ENCODE measurements at regions not wholly inside any gene's neighbourhood (a gene's known extent, or its start where the extent isn't known, plus 50 kb on each side); places are given as distances from the start of the nearest gene placed in this dataset.

DNA sequence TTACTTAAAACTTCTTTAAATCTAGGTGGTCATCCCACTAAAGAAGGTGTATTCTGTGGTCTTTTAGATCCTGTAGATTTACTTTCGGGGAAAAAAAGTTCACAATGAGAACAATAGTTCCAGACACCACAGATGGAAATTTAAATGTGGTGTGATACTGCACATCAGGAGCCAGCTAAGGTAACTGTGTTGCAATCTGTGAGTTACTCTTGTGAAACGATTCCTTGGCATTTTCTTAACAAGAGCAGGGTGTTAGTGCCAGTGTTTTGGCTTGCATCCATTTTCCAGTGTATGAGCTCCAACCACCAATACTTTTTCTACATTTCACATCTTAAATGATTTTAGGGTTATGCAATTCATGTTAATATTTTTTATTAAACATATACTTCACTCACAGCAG is 674.5 kb downstream of the CETN3 start:
- CTCF ChIA-PET (ENCODE audit: partially characterized antibody): no interaction called here
- no peak overlapping the region for H3K4me2 ChIP-seq (ENCODE audit: insufficient read depth in 1 of 2, low read depth in 2 of 2, low read length in 2 of 2)
- POLR2A ChIA-PET (ENCODE audit: partially characterized antibody): no interaction called here
- H4K8ac ChIP-seq (ENCODE audit: extremely low read depth, insufficient read depth, low read length): no peak overlapping the region
- no peak overlapping the region for H4K91ac ChIP-seq (replicated peaks; ENCODE audit: insufficient read length, low read length)
- H3K79me1 ChIP-seq (ENCODE audit: low read depth, low read length): no peaks in the 10 kb centered on the region
- H3K9ac ChIP-seq (replicated peaks in 1 of 4; ENCODE audit: extremely low read depth in 1 of 4, low read depth in 3 of 4, low read length in 3 of 4): no peak overlapping the region
- no peak overlapping the region for H3K4me3 ChIP-seq (ENCODE audit: extremely low read depth in 1 of 4, insufficient read depth in 2 of 4, low read depth in 3 of 4, low read length in 4 of 4)
- no peak overlapping the region for H3K23ac ChIP-seq (ENCODE audit: insufficient read length)
- H3K4me1 ChIP-seq (replicated peaks in 1 of 4; ENCODE audit: control insufficient read depth in 3 of 4, insufficient read depth in 4 of 4, low read length in 3 of 4): no peaks in the 10 kb centered on the region
- no peak for FAIRE-seq
- H2AK5ac ChIP-seq (ENCODE audit: low read depth, low read length): no peak overlapping the region
- H3K27ac ChIP-seq (ENCODE audit: low read depth, low read length): no peak overlapping the region
- H4K5ac ChIP-seq (ENCODE audit: insufficient read length, low read depth, low read length): no peak overlapping the region
- H2BK12ac ChIP-seq (ENCODE audit: low read depth, low read length): no peak overlapping the region
- no peak overlapping the region for H2BK15ac ChIP-seq (ENCODE audit: low read length)
- H3K4ac ChIP-seq (replicated peaks; ENCODE audit: insufficient read length, low read depth, low read length): no peak overlapping the region
- TF ChIP-seq CEBPB (IDR thresholded peaks at IDR 0.05; ENCODE audit: low read depth, low read length): peak; percentile 66
- no peak for TF ChIP-seq GABPA (IDR thresholded peaks at IDR 0.05; ENCODE audit: borderline replicate concordance, insufficient read depth, low read length)
- no peak for TF ChIP-seq TAF1 (IDR thresholded peaks at IDR 0.05; ENCODE audit: low read depth, low read length)
- TF ChIP-seq, protein P1, sequence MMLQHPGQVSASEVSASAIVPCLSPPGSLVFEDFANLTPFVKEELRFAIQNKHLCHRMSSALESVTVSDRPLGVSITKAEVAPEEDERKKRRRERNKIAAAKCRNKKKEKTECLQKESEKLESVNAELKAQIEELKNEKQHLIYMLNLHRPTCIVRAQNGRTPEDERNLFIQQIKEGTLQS (IDR thresholded peaks at IDR 0.05; ENCODE audit: insufficient read depth, low read depth, low read length): no peak
- no peak for DNase-seq (ENCODE audit: low read depth in 1 of 2, low spot score in 2 of 2)
- no peaks in the 10 kb centered on the region for H3K27me3 ChIP-seq (replicated peaks in 1 of 4; ENCODE audit: control insufficient read depth in 3 of 4, extremely low read depth in 1 of 4, insufficient read depth in 3 of 4, low read length in 3 of 4)
- no peak overlapping the region for H3K18ac ChIP-seq (ENCODE audit: extremely low read depth, low read length)
- WGBS, 2 experiments (ENCODE audit: extremely low coverage in 1 of 2, insufficient coverage in 1 of 2, insufficient read length in 1 of 2, insufficient replicate concordance in 2 of 2, low coverage in 1 of 2, low lambda C conversion rate in 2 of 2, missing lambda C conversion rate in 1 of 2): 80% methylated on average over 2 of the region's 2 CpGs; no CpG with 5 or more reads in 1 of the 2 experiments
- H3K23me2 ChIP-seq (ENCODE audit: low read depth, low read length): no peaks in the 10 kb centered on the region
- H3K9me3 ChIP-seq (ENCODE audit: insufficient read depth in 2 of 2, low read depth in 1 of 2, low read length in 1 of 2): no peaks in the 10 kb centered on the region
- H3K14ac ChIP-seq (ENCODE audit: insufficient read length): no peak overlapping the region
- no peaks in the 10 kb centered on the region for H3K36me3 ChIP-seq (ENCODE audit: control insufficient read depth in 2 of 4, insufficient read depth in 4 of 4, low read length in 3 of 4)
- H2BK20ac ChIP-seq (ENCODE audit: low read length): no peak overlapping the region
- peak overlapping the region; percentile 43 for H2AFZ ChIP-seq (ENCODE audit: low read length)
- no peak overlapping the region for H2BK120ac ChIP-seq (replicated peaks; ENCODE audit: low read depth, low read length)
- no peaks in the 10 kb centered on the region for H3K79me2 ChIP-seq (ENCODE audit: control insufficient read depth in 1 of 2, insufficient read depth in 2 of 2, low read length in 2 of 2)
- no peak overlapping the region for H3K56ac ChIP-seq (replicated peaks; ENCODE audit: insufficient read length, low read depth, low read length)
- H4K20me1 ChIP-seq (replicated peaks in 1 of 2; ENCODE audit: control insufficient read depth in 1 of 2, insufficient read depth in 2 of 2, low read length in 2 of 2): no peaks in the 10 kb centered on the region
- no peak overlapping the region for H2BK5ac ChIP-seq (ENCODE audit: low read depth, low read length)
